GM12872 (cell line): ENCODE measurements at regions not wholly inside any gene's neighbourhood (a gene's known extent, or its start where the extent isn't known, plus 50 kb on each side); places are given as distances from the start of the nearest gene placed in this dataset.

Experiments used
- TF ChIP-seq, protein P1 (sequence below): IDR thresholded peaks from 3 replicates; pipeline ENCODE4 v1.5.1; 2011; ENCODE audit warnings: low read depth, mild to moderate bottlenecking, low read length, moderate library complexity; ENCODE audit not compliant: insufficient read depth

DNA sequence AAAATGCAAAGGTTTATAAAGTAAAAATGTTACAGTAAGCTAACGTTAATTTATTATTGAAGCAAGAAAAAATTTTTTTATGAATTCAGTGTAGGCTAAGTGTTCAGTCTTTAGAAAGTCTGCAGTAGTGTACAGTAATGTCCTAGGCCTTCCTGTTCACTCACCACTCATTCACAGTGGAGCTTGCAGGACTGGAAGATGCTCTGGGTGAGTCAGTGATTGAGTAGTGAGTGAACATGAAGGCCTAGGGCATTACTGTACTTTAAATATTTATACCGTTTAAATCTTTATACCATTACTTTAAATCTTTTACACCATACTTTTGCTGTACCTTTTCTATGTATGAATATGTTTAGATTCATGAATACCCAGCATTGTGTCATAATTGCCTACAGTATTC, 120.3 kb upstream of the SLC38A4 start:
- TF ChIP-seq, protein P1, sequence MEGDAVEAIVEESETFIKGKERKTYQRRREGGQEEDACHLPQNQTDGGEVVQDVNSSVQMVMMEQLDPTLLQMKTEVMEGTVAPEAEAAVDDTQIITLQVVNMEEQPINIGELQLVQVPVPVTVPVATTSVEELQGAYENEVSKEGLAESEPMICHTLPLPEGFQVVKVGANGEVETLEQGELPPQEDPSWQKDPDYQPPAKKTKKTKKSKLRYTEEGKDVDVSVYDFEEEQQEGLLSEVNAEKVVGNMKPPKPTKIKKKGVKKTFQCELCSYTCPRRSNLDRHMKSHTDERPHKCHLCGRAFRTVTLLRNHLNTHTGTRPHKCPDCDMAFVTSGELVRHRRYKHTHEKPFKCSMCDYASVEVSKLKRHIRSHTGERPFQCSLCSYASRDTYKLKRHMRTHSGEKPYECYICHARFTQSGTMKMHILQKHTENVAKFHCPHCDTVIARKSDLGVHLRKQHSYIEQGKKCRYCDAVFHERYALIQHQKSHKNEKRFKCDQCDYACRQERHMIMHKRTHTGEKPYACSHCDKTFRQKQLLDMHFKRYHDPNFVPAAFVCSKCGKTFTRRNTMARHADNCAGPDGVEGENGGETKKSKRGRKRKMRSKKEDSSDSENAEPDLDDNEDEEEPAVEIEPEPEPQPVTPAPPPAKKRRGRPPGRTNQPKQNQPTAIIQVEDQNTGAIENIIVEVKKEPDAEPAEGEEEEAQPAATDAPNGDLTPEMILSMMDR = no peak

GRCh38 chr12:46948936-46949545, 123.2 kb upstream of the SLC38A4 start:
- TF ChIP-seq, protein P1 = no peak

GRCh38 chr12:46950094-46950493, 124.3 kb upstream of the SLC38A4 start:
- TF ChIP-seq, protein P1 = no peak

- TF ChIP-seq, protein P1 = no peak
Measured at GRCh38 chr12:46952880-46953483, 126.4 kb upstream of the PCED1B start.

- TF ChIP-seq, protein P1 = no peak
Measured at GRCh38 chr12:46956451-46957035, 122.9 kb upstream of the PCED1B start.

DNA sequence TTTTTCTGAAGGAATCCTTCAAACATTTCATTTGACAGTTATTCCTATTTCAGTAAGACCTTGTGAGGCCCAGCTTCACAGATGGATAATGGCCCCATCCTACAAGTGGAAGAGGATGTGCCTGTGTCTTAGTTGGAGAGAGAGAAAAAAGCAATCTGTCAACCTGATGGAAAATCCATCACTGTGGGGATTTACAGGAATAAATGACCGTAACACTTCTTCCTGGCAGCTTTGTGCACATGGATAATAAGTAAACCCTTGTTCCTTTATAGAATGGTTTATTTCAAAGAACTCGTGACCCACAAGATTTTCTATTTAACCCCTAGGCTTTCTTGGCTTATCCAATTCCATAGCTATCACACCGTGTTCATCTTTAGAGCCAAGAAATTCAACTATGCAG, 121.4 kb upstream of the PCED1B start:
- TF ChIP-seq, protein P1 = no peak

GRCh38 chr12:46958599-46959290, 120.7 kb upstream of the PCED1B start:
- TF ChIP-seq, protein P1 = no peak
